Gastroesophageal sphincter (tissue), 3 donors: ENCODE measurements at regions not wholly inside any gene's neighbourhood (a gene's known extent, or its start where the extent isn't known, plus 50 kb on each side); places are given as distances from the start of the nearest gene placed in this dataset.

Source experiments
- EP300 ChIP-seq: sonication (generic); formaldehyde crosslinking; IDR thresholded peaks from one replicate; pipeline ENCODE4 v1.6.1; 2017; ENCODE audit warnings: antibody characterized with exemption, mild to moderate bottlenecking
- POLR2A ChIP-seq, 2 donors: fragments of 450-650 bp; IDR thresholded peaks; one replicate each; pipeline ENCODE4 v1.6.1; 2017; ENCODE audit warnings: antibody characterized with exemption in 2 of 2, mild to moderate bottlenecking in 2 of 2, moderate library complexity in 1 of 2
- POLR2AphosphoS5 ChIP-seq: sonication (generic); formaldehyde crosslinking; IDR thresholded peaks from one replicate; pipeline ENCODE4 v1.6.1; 2017; ENCODE audit warnings: antibody characterized with exemption
- TF ChIP-seq, protein P1 (sequence below), 4 experiments: fragments of 200-600 bp in 2 of 4; fragments of 450-650 bp in 2 of 4; sonication (generic) in 1 of 4; IDR thresholded peaks; one replicate each; pipeline ENCODE4 v1.5.1; 2017 to 2019; ENCODE audit warnings: antibody characterized with exemption in 4 of 4, mild to moderate bottlenecking in 2 of 4, moderate library complexity in 2 of 4

DNA sequence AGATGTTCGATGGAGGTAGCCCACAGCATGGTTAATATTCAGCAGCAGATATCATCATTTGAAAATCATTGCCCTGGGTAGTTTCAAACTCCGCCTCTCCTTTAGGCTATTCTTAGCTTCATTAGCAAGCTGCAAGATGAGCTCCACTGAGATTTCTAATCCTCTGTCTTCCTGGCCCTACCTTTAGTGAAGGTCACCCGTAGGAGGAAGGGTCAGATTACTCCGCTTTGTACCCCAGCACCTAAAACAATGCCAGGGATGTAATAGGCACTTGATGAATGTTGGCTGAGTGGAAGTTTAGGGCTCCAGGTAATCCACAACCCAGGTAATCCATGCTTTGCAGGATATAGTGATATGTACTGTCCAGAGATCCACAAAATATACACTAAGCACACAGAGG is 260.1 kb upstream of the MTNR1B start:
- TF ChIP-seq POLR2A (IDR thresholded peaks at IDR 0.05), result no peak
- TF ChIP-seq, protein P1, sequence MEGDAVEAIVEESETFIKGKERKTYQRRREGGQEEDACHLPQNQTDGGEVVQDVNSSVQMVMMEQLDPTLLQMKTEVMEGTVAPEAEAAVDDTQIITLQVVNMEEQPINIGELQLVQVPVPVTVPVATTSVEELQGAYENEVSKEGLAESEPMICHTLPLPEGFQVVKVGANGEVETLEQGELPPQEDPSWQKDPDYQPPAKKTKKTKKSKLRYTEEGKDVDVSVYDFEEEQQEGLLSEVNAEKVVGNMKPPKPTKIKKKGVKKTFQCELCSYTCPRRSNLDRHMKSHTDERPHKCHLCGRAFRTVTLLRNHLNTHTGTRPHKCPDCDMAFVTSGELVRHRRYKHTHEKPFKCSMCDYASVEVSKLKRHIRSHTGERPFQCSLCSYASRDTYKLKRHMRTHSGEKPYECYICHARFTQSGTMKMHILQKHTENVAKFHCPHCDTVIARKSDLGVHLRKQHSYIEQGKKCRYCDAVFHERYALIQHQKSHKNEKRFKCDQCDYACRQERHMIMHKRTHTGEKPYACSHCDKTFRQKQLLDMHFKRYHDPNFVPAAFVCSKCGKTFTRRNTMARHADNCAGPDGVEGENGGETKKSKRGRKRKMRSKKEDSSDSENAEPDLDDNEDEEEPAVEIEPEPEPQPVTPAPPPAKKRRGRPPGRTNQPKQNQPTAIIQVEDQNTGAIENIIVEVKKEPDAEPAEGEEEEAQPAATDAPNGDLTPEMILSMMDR (IDR thresholded peaks at IDR 0.05), result no peak
- TF ChIP-seq POLR2AphosphoS5, result no peak
- no peak for TF ChIP-seq EP300
